MCF 10A (cell line): ENCODE measurements at regions not wholly inside any gene's neighbourhood (a gene's known extent, or its start where the extent isn't known, plus 50 kb on each side); places are given as distances from the start of the nearest gene placed in this dataset.

Experiments used
- BruUV-seq: library from RNA; stranded (reverse); fragments of 400-500 nt; replicated peaks from 2 replicates; lab custom pipeline; 2021; lab: Mats Ljungman, UMichigan
- CTCF ChIA-PET: fragments of 300-600 bp; sonication (Branson Sonifier 250); formaldehyde crosslinking; extraction: SDS; loops from one replicate; lab custom pipeline; 2021; ENCODE audit warnings: antibody characterized with exemption, inconsistent platforms; lab: Yijun Ruan, JAX
- POLR2A ChIA-PET: fragments of 300-600, 350-650 bp; sonication (Branson Sonifier 250); formaldehyde crosslinking; extraction: SDS; loops from one replicate; lab custom pipeline; 2020; ENCODE audit warnings: antibody characterized with exemption, inconsistent platforms; lab: Yijun Ruan, JAX
- DNase-seq: peaks from one replicate; pipeline ENCODE4 v3.0.0-alpha.2; 2018; ENCODE audit not compliant: unreplicated experiment
- H3K27ac Mint-ChIP-seq: one replicate; pipeline ENCODE4 v1.8.0; 2022; ENCODE audit warnings: mild to moderate bottlenecking, low read depth, mixed read lengths; ENCODE audit not compliant: unreplicated experiment
- H3K27me3 Mint-ChIP-seq: one replicate; pipeline ENCODE4 v1.8.0; 2022; ENCODE audit warnings: mixed read lengths; ENCODE audit not compliant: insufficient read depth, unreplicated experiment
- H3K36me3 Mint-ChIP-seq: one replicate; pipeline ENCODE4 v1.8.0; 2022; ENCODE audit warnings: mild to moderate bottlenecking, moderate library complexity, mixed read lengths; ENCODE audit not compliant: insufficient read depth, unreplicated experiment
- H3K4me1 Mint-ChIP-seq: one replicate; pipeline ENCODE4 v1.8.0; 2022; ENCODE audit warnings: mixed read lengths; ENCODE audit not compliant: insufficient read depth, unreplicated experiment
- H3K4me3 Mint-ChIP-seq: one replicate; pipeline ENCODE4 v1.8.0; 2022; ENCODE audit warnings: mild to moderate bottlenecking, moderate library complexity, mixed read lengths; ENCODE audit not compliant: unreplicated experiment
- H3K9me3 Mint-ChIP-seq: one replicate; pipeline ENCODE4 v1.8.0; 2022; ENCODE audit warnings: mixed read lengths; ENCODE audit not compliant: unreplicated experiment
- intact Hi-C: fragments of 100-400 bp; cut with micrococcal nuclease; formaldehyde crosslinking; loops from 2 replicates; pipeline ENCODE4 v1.14.1; 2022
- TF ChIP-seq, protein P1 (sequence below): fragments of 200-600 bp; IDR thresholded peaks from one replicate; pipeline ENCODE4 v1.8.0; 2022; ENCODE audit warnings: antibody characterized with exemption, mild to moderate bottlenecking; ENCODE audit not compliant: unreplicated experiment

DNA sequence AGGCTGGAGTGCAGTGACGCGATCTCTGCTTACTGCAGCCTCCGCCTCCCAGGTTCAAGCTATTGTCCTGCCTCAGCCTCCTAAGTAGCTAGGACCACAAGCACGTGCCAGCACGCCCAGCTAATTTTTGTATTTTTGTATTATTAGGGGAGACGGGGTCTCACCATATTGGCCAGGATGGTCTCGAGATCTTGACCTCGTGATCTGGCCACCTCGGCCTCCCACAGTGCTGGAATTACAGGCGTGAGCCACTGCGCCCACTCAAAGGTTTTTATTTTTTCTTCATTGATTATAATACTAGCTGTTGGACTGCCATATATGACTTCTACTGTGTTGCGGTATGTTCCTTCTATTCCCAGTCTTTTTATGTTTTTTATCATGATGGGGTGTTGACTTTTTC lies 569.7 kb upstream of the SLITRK6 start:
- Mint-ChIP-seq H3K9me3 (no peaks in the 10 kb centered on the region), H3K27ac (no peak overlapping the region), H3K27me3 (no peaks in the 10 kb centered on the region), H3K4me1 (no peaks in the 10 kb centered on the region), H3K4me3 (no peak overlapping the region), H3K36me3 (no peaks in the 10 kb centered on the region)
- DNase-seq = no peak
- POLR2A ChIA-PET = no interaction called here
- CTCF ChIA-PET = interaction anchor here (1.2 kb wide), 1 partner anchor 37 kb away, joined by 3 read pairs; no protein-coding TSS in a partner anchor
- no TSS peak for BruUV-seq
- intact Hi-C loops = no loop called here
- TF ChIP-seq, protein P1, sequence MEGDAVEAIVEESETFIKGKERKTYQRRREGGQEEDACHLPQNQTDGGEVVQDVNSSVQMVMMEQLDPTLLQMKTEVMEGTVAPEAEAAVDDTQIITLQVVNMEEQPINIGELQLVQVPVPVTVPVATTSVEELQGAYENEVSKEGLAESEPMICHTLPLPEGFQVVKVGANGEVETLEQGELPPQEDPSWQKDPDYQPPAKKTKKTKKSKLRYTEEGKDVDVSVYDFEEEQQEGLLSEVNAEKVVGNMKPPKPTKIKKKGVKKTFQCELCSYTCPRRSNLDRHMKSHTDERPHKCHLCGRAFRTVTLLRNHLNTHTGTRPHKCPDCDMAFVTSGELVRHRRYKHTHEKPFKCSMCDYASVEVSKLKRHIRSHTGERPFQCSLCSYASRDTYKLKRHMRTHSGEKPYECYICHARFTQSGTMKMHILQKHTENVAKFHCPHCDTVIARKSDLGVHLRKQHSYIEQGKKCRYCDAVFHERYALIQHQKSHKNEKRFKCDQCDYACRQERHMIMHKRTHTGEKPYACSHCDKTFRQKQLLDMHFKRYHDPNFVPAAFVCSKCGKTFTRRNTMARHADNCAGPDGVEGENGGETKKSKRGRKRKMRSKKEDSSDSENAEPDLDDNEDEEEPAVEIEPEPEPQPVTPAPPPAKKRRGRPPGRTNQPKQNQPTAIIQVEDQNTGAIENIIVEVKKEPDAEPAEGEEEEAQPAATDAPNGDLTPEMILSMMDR = no peak

- no peaks in the 10 kb centered on the region for H3K4me1 Mint-ChIP-seq
- ChIA-PET POLR2A (no interaction called here), CTCF (interaction anchor here (0.5 kb wide), 1 partner anchor 100 kb away, joined by 4 read pairs; no protein-coding TSS in a partner anchor)
- H3K9me3 Mint-ChIP-seq = no peaks in the 10 kb centered on the region
- H3K36me3 Mint-ChIP-seq = no peaks in the 10 kb centered on the region
- no peak for DNase-seq
- H3K27ac Mint-ChIP-seq = no peak overlapping the region
- TF ChIP-seq, protein P1 = no peak
- no peaks in the 10 kb centered on the region for H3K27me3 Mint-ChIP-seq
- intact Hi-C loops = no loop called here
- no TSS peak for BruUV-seq
- no peak overlapping the region for H3K4me3 Mint-ChIP-seq
Observed at GRCh38 chr13:86377451-86377850, 578.2 kb upstream of the SLITRK6 start.

DNA sequence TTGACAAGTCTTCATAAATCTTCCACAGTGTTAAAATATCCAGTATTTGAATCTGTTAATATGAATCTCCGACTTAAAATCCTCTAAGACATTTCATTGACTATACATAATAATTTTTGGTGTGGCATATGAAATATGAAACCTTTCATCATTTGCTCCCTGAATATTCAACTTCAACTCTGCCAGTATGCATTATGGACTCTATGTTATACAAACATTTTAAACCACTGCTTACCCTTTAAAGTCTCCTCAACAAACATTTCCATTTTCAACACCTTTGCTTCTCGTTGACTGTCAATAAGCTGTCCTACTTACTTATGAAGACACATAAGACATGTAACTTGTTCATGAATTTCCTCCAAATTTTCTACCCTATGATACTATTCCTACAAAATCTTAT lies 579.4 kb upstream of the SLITRK6 start:
- DNase-seq = no peak
- H3K27me3 Mint-ChIP-seq = no peaks in the 10 kb centered on the region
- POLR2A ChIA-PET = no interaction called here
- TF ChIP-seq, protein P1 = no peak
- H3K4me1 Mint-ChIP-seq = no peaks in the 10 kb centered on the region
- intact Hi-C loops = no loop called here
- no peak overlapping the region for H3K4me3 Mint-ChIP-seq
- BruUV-seq = no TSS peak
- CTCF ChIA-PET = no interaction called here
- no peaks in the 10 kb centered on the region for H3K9me3 Mint-ChIP-seq
- H3K36me3 Mint-ChIP-seq = no peaks in the 10 kb centered on the region
- no peak overlapping the region for H3K27ac Mint-ChIP-seq

DNA sequence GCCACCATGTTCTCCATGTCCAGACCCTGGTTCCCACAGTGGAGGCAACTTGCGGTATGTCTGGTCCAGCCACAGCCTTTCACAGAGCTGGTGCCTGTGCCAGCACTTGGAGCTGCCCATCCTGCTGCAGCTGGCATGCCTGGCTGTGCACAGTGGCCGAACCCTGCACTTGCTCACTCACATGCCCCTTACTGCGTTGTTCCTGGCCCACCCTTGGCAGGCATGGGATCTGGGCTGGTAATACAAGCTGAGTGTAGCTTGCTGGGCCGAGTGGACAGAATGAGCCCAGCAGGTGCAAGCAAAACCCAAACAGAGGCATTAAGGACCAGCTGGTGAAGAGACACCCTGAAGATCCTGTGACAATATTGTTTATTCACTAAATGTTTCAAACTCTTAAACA lies 583.9 kb upstream of the SLITRK6 start:
- ChIA-PET CTCF (interaction anchor here (0.6 to 1.0 kb wide), 3 partner anchors 34 to 413 kb away, joined by 3 read pairs; no protein-coding TSS in a partner anchor), POLR2A (no interaction called here)
- Mint-ChIP-seq H3K27me3 (no peaks in the 10 kb centered on the region), H3K36me3 (no peaks in the 10 kb centered on the region), H3K9me3 (no peaks in the 10 kb centered on the region), H3K4me3 (no peak overlapping the region), H3K27ac (no peak overlapping the region), H3K4me1 (no peaks in the 10 kb centered on the region)
- TF ChIP-seq, protein P1 = no peak
- DNase-seq = no peak
- BruUV-seq = no TSS peak
- intact Hi-C loops = no loop called here
